Adrenal gland (tissue), 9 donors: ENCODE measurements at regions not wholly inside any gene's neighbourhood (a gene's known extent, or its start where the extent isn't known, plus 50 kb on each side); places are given as distances from the start of the nearest gene placed in this dataset.

ENCODE experiments used
- DNase-seq, 7 donors: peaks; one replicate each; pipeline ENCODE4 v3.0.0-alpha.2; 2019 to 2020
- H3K27ac ChIP-seq, 5 donors: fragments of 200-600 bp; sonication (generic) in 4 of 5; 1 replicate in 3 of 5; 2 replicates in 2 of 5; pipeline versions ENCODE4 v1.5.1 to v1.8.0; 2016 to 2020; ENCODE audit warnings: mild to moderate bottlenecking in 1 of 5
- H3K27me3 ChIP-seq: fragments of 200-600 bp; 2 replicates; pipeline ENCODE4 v1.8.0; 2021
- H3K36me3 ChIP-seq, 2 donors: fragments of 200-600 bp; replicated peaks in 1 of 2; 1 replicate in 1 of 2; 2 replicates in 1 of 2; pipeline versions ENCODE4 v1.5.1 to v1.8.0; 2018 to 2022
- H3K4me1 ChIP-seq, 2 donors: fragments of 200-600 bp; replicated peaks in 1 of 2; 1 replicate in 1 of 2; 2 replicates in 1 of 2; pipeline versions ENCODE4 v1.5.1 to v1.8.0; 2018 to 2021
- H3K4me3 ChIP-seq, 4 donors: fragments of 200-600 bp; sonication (generic) in 3 of 4; one replicate each; pipeline ENCODE4 v1.5.1; 2016 to 2018
- H3K9me3 ChIP-seq, 3 donors: fragments of 200-600 bp; sonication (generic) in 1 of 3; replicated peaks in 1 of 3; 1 replicate in 2 of 3; 2 replicates in 1 of 3; pipeline versions ENCODE4 v1.5.1 to v1.8.0; 2016 to 2021
- POLR2A ChIP-seq, 2 donors: fragments of 450-650 bp; IDR thresholded peaks; one replicate each; pipeline ENCODE4 v1.6.1; 2017; ENCODE audit warnings: antibody characterized with exemption in 2 of 2, mild to moderate bottlenecking in 2 of 2, moderate library complexity in 1 of 2
- whole genome bisulfite sequencing, 4 donors: extraction: QIAGEN DNeasy Blood & Tissue Kit in 2 of 4; methylation state at CpG; one replicate each; pipeline versions ENCODE4 v1.1.5 to v1.1.7; 2013 to 2017; 5-methylcytosine and 5-hydroxymethylcytosine counted together
- intact Hi-C, 2 donors: fragments of 100-400 bp; cut with DNase I; formaldehyde crosslinking; loops; one replicate each; pipeline versions ENCODE4 v1.14.1 to v1.15.0; 2022 to 2023
- TF ChIP-seq, protein P1 (sequence below), 6 experiments: fragments of 450-650 bp in 4 of 6; fragments of 200-600 bp in 2 of 6; sonication (generic) in 1 of 6; IDR thresholded peaks; 1 replicate in 5 of 6; 2 replicates in 1 of 6; pipeline versions ENCODE4 v1.5.1 to v1.8.0; 2016 to 2021; ENCODE audit warnings: antibody characterized with exemption in 6 of 6, mild to moderate bottlenecking in 2 of 6, moderate library complexity in 1 of 6
- donor health status: healthy with polysubstance abuse.
- donor health status: Bipolar disorder and iron deficiency.
- donor health status: DM: yes; HTN: yes; CAD: no.
- donor health status: DM: no; HTN: no; CAD: no.
- donor health status: DM: no; HTN: no; CAD: no.

DNA sequence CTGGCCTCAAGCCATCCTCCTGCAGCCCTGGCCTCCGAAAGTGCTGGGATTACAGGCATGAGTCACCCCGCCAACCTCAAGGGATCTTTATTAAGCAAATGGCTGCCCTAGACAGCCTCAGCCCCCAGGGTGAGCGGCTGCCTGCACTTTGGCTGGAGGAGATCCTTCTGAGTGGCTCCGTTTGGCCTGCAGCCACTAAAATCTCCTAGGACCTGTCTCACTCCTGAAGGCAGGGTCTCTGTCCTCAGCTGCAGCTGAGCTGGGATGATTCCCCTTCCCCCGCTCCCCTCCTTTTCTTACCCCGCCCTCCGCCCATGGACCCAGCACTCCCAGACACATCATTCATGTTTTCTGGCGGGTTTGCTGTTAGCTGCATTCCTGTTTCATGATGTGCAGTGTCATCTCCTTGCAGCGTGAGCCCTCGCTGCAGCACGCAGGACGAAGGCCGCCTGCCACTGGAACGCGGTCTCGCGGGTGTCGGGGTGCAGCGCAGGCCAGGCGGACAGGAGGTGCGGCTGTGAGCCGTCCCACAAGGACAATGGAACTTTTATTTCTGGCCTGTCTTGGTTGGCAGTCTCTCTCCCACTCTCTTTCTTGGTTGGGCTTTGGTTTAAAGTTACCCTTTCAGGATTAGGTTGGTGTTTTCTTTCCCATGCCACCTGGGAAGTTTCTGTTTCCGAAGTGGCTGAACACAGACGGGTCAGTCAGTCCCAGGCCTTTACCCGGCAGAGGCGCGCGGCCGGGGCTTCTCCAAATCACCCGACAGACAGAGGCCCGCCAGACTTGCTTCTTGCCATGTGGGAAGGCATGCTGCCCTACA is 137.1 kb downstream of the FOXD1 start:
- peak overlapping the region in 1 of 4 donors; percentile 34 for H3K4me3 ChIP-seq
- H3K36me3 ChIP-seq: no peaks in the 10 kb centered on the region
- no peaks in the 10 kb centered on the region for H3K9me3 ChIP-seq
- intact Hi-C loops: no loop called here
- WGBS, 4 donors: 17 to 18% (median 17%) methylated on average over 19 to 31 of the region's 31 CpGs
- peak in 6 of 7 donors; percentile 44 to 58 (median 46) for DNase-seq
- H3K4me1 ChIP-seq: peaks cover 0 to 8% of the 10 kb centered on the region in 2 donors
- peak overlapping the region in 1 of 5 donors; percentile 68 for H3K27ac ChIP-seq
- TF ChIP-seq, protein P1, sequence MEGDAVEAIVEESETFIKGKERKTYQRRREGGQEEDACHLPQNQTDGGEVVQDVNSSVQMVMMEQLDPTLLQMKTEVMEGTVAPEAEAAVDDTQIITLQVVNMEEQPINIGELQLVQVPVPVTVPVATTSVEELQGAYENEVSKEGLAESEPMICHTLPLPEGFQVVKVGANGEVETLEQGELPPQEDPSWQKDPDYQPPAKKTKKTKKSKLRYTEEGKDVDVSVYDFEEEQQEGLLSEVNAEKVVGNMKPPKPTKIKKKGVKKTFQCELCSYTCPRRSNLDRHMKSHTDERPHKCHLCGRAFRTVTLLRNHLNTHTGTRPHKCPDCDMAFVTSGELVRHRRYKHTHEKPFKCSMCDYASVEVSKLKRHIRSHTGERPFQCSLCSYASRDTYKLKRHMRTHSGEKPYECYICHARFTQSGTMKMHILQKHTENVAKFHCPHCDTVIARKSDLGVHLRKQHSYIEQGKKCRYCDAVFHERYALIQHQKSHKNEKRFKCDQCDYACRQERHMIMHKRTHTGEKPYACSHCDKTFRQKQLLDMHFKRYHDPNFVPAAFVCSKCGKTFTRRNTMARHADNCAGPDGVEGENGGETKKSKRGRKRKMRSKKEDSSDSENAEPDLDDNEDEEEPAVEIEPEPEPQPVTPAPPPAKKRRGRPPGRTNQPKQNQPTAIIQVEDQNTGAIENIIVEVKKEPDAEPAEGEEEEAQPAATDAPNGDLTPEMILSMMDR (IDR thresholded peaks at IDR 0.05): no peak
- no peak for TF ChIP-seq POLR2A (IDR thresholded peaks at IDR 0.05)
- H3K27me3 ChIP-seq: peaks cover 12% of the 10 kb centered on the region

- TF ChIP-seq, protein P1 (IDR thresholded peaks at IDR 0.05): no peak
- Histone ChIP-seq H3K4me3 (no peak overlapping the region), H3K27me3 (peaks cover 38% of the 10 kb centered on the region), H3K9me3 (no peaks in the 10 kb centered on the region), H3K27ac (no peak overlapping the region), H3K36me3 (no peaks in the 10 kb centered on the region), H3K4me1 (peaks cover 0 to 8% of the 10 kb centered on the region in 2 donors)
- DNase-seq: no peak
- 62 to 70% (median 69%) methylated on average over 4 of the region's 4 CpGs for WGBS, 4 donors
- intact Hi-C loops: no loop called here
Measured at GRCh38 chr5:73307645-73308355, 134.8 kb downstream of the TMEM174 start.

DNA sequence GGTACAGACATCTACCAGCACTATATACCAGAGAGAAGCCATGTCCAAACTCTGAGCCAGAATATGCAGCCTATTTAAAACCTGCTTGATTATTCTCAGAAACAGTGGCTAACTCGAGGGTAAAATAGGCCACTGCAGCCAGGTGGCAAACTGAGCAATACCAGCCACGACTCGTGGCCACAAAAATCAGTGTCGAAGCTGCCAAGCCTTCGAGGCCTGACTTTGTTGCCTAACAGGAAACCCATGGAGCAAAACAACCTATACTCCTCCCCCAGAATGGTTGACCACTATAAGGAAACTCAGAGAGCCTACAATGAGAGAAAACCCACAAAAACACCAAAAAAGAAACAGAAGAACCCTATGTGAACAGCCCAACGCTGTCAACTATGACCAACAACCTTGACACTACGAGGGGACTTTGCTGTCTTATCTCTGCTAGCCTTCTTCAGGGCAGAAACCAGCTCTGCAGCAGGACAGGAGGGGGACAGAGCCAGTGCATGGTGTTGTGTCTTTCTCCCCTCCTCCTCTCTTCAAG is 133.8 kb downstream of the TMEM174 start:
- no peaks in the 10 kb centered on the region for H3K9me3 ChIP-seq
- intact Hi-C loops: no loop called here
- peaks cover 0 to 6% of the 10 kb centered on the region in 2 donors for H3K4me1 ChIP-seq
- DNase-seq: no peak
- H3K27me3 ChIP-seq: peaks cover 44% of the 10 kb centered on the region
- H3K4me3 ChIP-seq: no peak overlapping the region
- 66 to 75% (median 69%) methylated on average over 7 of the region's 7 CpGs for WGBS, 4 donors
- TF ChIP-seq POLR2A (IDR thresholded peaks at IDR 0.05): no peak
- TF ChIP-seq, protein P1 (IDR thresholded peaks at IDR 0.05): no peak
- no peaks in the 10 kb centered on the region for H3K36me3 ChIP-seq
- no peak overlapping the region for H3K27ac ChIP-seq

DNA sequence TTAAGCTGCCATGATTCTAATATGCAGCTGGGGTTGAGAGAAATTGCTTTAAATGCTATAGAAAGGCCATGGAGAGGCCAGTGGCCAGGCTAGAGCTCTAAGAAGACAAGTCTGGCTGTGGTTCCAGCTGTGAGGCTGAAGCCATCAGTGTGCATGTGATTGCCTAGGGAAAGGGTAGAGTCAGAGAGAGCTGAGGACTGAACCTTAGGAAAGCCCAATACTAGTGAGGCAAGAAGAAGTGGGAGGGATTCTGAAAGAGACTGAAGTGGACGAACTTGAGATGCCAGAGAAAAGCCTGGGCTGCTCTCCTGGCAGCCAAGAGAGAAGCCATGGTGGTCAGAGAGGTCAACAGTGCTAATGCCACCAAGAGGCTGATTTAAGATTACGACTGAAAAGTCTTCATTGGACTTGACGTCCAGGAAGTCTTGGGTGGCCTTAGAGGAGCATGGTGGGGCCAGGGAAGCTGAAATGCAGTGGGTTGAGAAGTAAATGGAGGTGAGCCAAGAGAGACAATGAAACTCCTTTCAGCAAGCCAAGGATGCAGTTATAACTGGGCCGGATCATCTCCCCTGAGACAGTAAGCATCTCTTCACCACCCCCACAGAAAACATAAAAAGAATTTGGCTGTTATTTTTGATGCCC is 133.2 kb downstream of the TMEM174 start:
- intact Hi-C loops: no loop called here
- no peak overlapping the region for H3K27ac ChIP-seq
- 38 to 60% (median 57%) methylated on average over 4 of the region's 4 CpGs for WGBS, 4 donors
- H3K36me3 ChIP-seq: no peaks in the 10 kb centered on the region
- no peaks in the 10 kb centered on the region for H3K4me1 ChIP-seq
- no peak for TF ChIP-seq POLR2A (IDR thresholded peaks at IDR 0.05)
- no peak overlapping the region for H3K4me3 ChIP-seq
- H3K9me3 ChIP-seq: no peaks in the 10 kb centered on the region
- peaks cover 49% of the 10 kb centered on the region for H3K27me3 ChIP-seq
- DNase-seq: no peak
